K562 (cell line): ENCODE measurements at regions not wholly inside any gene's neighbourhood (a gene's known extent, or its start where the extent isn't known, plus 50 kb on each side); places are given as distances from the start of the nearest gene placed in this dataset.

Experiments used
- ATAC-seq: fragments of 200-7000 bp; cut with Tn5 transposase; 3 replicates; pipeline ENCODE4 v1.9.1; 2020; ENCODE audit warnings: moderate library complexity
- BruUV-seq: library from RNA; stranded (reverse); fragments of 400-500 nt; replicated peaks from 2 replicates; lab custom pipeline; 2021; lab: Mats Ljungman, UMichigan
- CTCF ChIA-PET: fragments of 300-600 bp; formaldehyde crosslinking; extraction: SDS; loops from one replicate; lab custom pipeline; 2021; ENCODE audit warnings: low intra/inter-chr PET ratio; lab: Yijun Ruan, JAX
- POLR2A ChIA-PET: fragments of 300-600, 350-650 bp; sonication (Branson Sonifier 250); formaldehyde crosslinking; extraction: SDS; loops from one replicate; lab custom pipeline; 2021; ENCODE audit warnings: antibody characterized with exemption, inconsistent platforms; lab: Yijun Ruan, JAX
- DNase-seq, 4 experiments: peaks; one replicate each; pipeline versions ENCODE4 v3.0.0 to v3.0.0-alpha.2; 2011 to 2018; ENCODE audit warnings: low spot score in 3 of 4, mixed read lengths in 3 of 4; ENCODE audit errors: extremely low read depth in 1 of 4
- FAIRE-seq: peaks from 2 replicates; lab custom pipeline; 2011; peaks lifted over from hg19 to GRCh38; lab: Jason Lieb, UNC
- H2AFZ ChIP-seq: 2 replicates; pipeline ENCODE4 v1.6.0; 2011; ENCODE audit warnings: low read depth, low read length, control low read depth, inconsistent platforms
- H3K27ac ChIP-seq: fragments of 200-600 bp; 3 replicates; pipeline ENCODE4 v1.8.0; 2011; ENCODE audit warnings: low read depth, mild to moderate bottlenecking, control low read depth, inconsistent platforms, low read length, moderate library complexity, mixed read lengths; ENCODE audit errors: extremely low read depth
- H3K27me3 ChIP-seq, 2 experiments: fragments of 300-600 bp in 1 of 2; 2 replicates in 1 of 2; 3 replicates in 1 of 2; pipeline versions ENCODE4 v1.6.0 to v1.8.0; 2011; ENCODE audit warnings: inconsistent platforms in 2 of 2, low read length in 2 of 2, mild to moderate bottlenecking in 1 of 2, mixed read lengths in 1 of 2, moderate library complexity in 1 of 2; ENCODE audit not compliant: control insufficient read depth in 2 of 2, insufficient read depth in 2 of 2
- H3K36me3 ChIP-seq: fragments of 300-600 bp; 3 replicates; pipeline ENCODE4 v1.8.0; 2011; ENCODE audit warnings: mild to moderate bottlenecking, low read length, inconsistent platforms; ENCODE audit not compliant: control insufficient read depth, insufficient read depth
- H3K4me1 ChIP-seq, 2 experiments: fragments of 200-600 bp in 1 of 2; replicated peaks in 1 of 2; 2 replicates in 1 of 2; 3 replicates in 1 of 2; pipeline versions ENCODE4 v1.5.1 to v1.8.0; 2011; ENCODE audit warnings: inconsistent platforms in 2 of 2, low read length in 2 of 2, mild to moderate bottlenecking in 1 of 2, mixed read lengths in 1 of 2, moderate library complexity in 1 of 2; ENCODE audit not compliant: control insufficient read depth in 2 of 2, insufficient read depth in 2 of 2
- H3K4me2 ChIP-seq: 2 replicates; pipeline ENCODE4 v1.6.1; 2011; ENCODE audit warnings: low read length, control low read depth, inconsistent platforms, mixed read lengths; ENCODE audit not compliant: insufficient read depth
- H3K4me3 ChIP-seq: fragments of 200-600 bp; sonication (generic), shearing (Covaris generic); 2 replicates; pipeline ENCODE4 v1.5.1; 2016; ENCODE audit warnings: control low read depth, inconsistent platforms
- H3K79me2 ChIP-seq: fragments of 200-600 bp; 3 replicates; pipeline ENCODE4 v1.8.0; 2011; ENCODE audit warnings: low read length, inconsistent platforms; ENCODE audit not compliant: control insufficient read depth, insufficient read depth
- H3K9ac ChIP-seq, 2 experiments: 2 replicates each; pipeline versions ENCODE4 v1.6.0 to v1.6.1; 2011; ENCODE audit warnings: low read depth in 2 of 2, low read length in 2 of 2, control low read depth in 1 of 2, inconsistent platforms in 1 of 2, mild to moderate bottlenecking in 1 of 2, mixed read lengths in 1 of 2; ENCODE audit not compliant: insufficient read depth in 1 of 2
- H3K9me1 ChIP-seq: one replicate; pipeline ENCODE4 v1.6.0; 2011; ENCODE audit warnings: inconsistent platforms, mild to moderate bottlenecking, low read length, moderate library complexity; ENCODE audit not compliant: control insufficient read depth, insufficient read depth
- H3K9me3 ChIP-seq: replicated peaks from 2 replicates; pipeline ENCODE4 v1.5.1; 2011; ENCODE audit warnings: low read depth, low read length, inconsistent platforms; ENCODE audit not compliant: control insufficient read depth, insufficient read depth
- H4K20me1 ChIP-seq: replicated peaks from 2 replicates; pipeline ENCODE4 v1.6.1; 2011; ENCODE audit warnings: low read length, inconsistent platforms, mixed read lengths; ENCODE audit not compliant: control insufficient read depth, insufficient read depth
- CREB1 ChIP-seq, 2 experiments: sonication (generic) in 1 of 2; formaldehyde crosslinking in 1 of 2; IDR thresholded peaks; 2 replicates each; pipeline versions ENCODE4 v1.6.1 to v1.8.0; 2012 to 2022; ENCODE audit warnings: inconsistent platforms in 1 of 2, mild to moderate bottlenecking in 1 of 2, missing genetic modification reagents in 1 of 2, moderate library complexity in 1 of 2
- CTBP1 ChIP-seq: fragments of 450-650 bp; IDR thresholded peaks from 2 replicates; pipeline ENCODE4 v1.6.1; 2016; ENCODE audit warnings: borderline replicate concordance
- HBP1 ChIP-seq: fragments of 450-650 bp; formaldehyde crosslinking; IDR thresholded peaks from 2 replicates; pipeline ENCODE4 v1.4.0; 2022; ENCODE audit warnings: missing genetic modification characterization
- HMGN3 ChIP-seq: IDR thresholded peaks from 2 replicates; pipeline ENCODE4 v1.6.1; 2011; ENCODE audit warnings: borderline replicate concordance, low read depth, mild to moderate bottlenecking, mixed read lengths, low read length; ENCODE audit not compliant: insufficient read length; ENCODE audit errors: extremely low read depth
- KLF16 ChIP-seq: IDR thresholded peaks from 2 replicates; pipeline ENCODE4 v1.6.1; 2016; ENCODE audit warnings: antibody characterized with exemption
- NFIX ChIP-seq: fragments of 250-450 bp; sonication (Bioruptor Pico); IDR thresholded peaks from 2 replicates; pipeline ENCODE4 v1.4.0; 2020; ENCODE audit warnings: low read depth, mild to moderate bottlenecking, moderate library complexity
- NR1H2 ChIP-seq: sonication (generic); formaldehyde crosslinking; IDR thresholded peaks from 2 replicates; pipeline ENCODE4 v1.4.0; 2020; ENCODE audit warnings: mild to moderate bottlenecking, missing genetic modification reagents
- SNRNP70 ChIP-seq: fragments of 200-400 bp; formaldehyde crosslinking; optimal IDR thresholded peaks from 2 replicates; pipeline ENCODE3; 2017; ENCODE audit warnings: low read depth, low read length
- ZC3H11A ChIP-seq: IDR thresholded peaks from 2 replicates; pipeline ENCODE4 v1.6.1; 2012; ENCODE audit warnings: low read depth, low read length, improper control_type of control experiment
- ZNF347 ChIP-seq: fragments of 450-650 bp; formaldehyde crosslinking; IDR thresholded peaks from 2 replicates; pipeline ENCODE4 v1.4.0; 2020; ENCODE audit warnings: low read depth, mild to moderate bottlenecking, moderate library complexity
- WGBS: fragments of 100-300 bp; shearing (Covaris generic); methylation state at CpG from one replicate; pipeline ENCODE4 v1.1.6; 2016; ENCODE audit warnings: low coverage, mixed read lengths; ENCODE audit not compliant: insufficient coverage; ENCODE audit errors: missing lambda C conversion rate; 5-methylcytosine and 5-hydroxymethylcytosine counted together
- in situ Hi-C: fragments of 300-500 bp; cut with MboI; formaldehyde crosslinking; loops from 4 replicates; pipeline ENCODE4 v1.15.0; 2018; ENCODE audit warnings: inconsistent platforms, mixed read lengths
- intact Hi-C: fragments of 100-400 bp; cut with micrococcal nuclease; formaldehyde crosslinking; loops from 2 replicates; pipeline ENCODE4 v1.14.2; 2022
- TF ChIP-seq, protein P1 (sequence below): fragments of 250-450 bp; sonication (Bioruptor Pico); IDR thresholded peaks from 2 replicates; pipeline ENCODE4 v1.4.0; 2020; ENCODE audit warnings: mild to moderate bottlenecking, moderate library complexity, borderline replicate concordance
- TF ChIP-seq, protein P2 (sequence below): fragments of 250-450 bp; sonication (Bioruptor Pico); IDR thresholded peaks from 2 replicates; pipeline ENCODE4 v1.5.1; 2021; ENCODE audit warnings: mild to moderate bottlenecking
- TF ChIP-seq, protein P3 (sequence below), 2 experiments: fragments of 250-450 bp in 1 of 2; fragments of 450-650 bp in 1 of 2; sonication (Bioruptor Pico) in 1 of 2; IDR thresholded peaks; 2 replicates each; pipeline versions ENCODE4 v1.6.1 to v1.8.0; 2016 to 2021; ENCODE audit warnings: mild to moderate bottlenecking in 2 of 2, moderate library complexity in 2 of 2, missing compliant biosample characterization in 1 of 2, missing genetic modification characterization in 1 of 2
- TF ChIP-seq, protein P4 (sequence below): IDR thresholded peaks from 2 replicates; pipeline ENCODE4 v1.6.1; 2016; ENCODE audit warnings: missing genetic modification characterization, missing compliant biosample characterization

DNA sequence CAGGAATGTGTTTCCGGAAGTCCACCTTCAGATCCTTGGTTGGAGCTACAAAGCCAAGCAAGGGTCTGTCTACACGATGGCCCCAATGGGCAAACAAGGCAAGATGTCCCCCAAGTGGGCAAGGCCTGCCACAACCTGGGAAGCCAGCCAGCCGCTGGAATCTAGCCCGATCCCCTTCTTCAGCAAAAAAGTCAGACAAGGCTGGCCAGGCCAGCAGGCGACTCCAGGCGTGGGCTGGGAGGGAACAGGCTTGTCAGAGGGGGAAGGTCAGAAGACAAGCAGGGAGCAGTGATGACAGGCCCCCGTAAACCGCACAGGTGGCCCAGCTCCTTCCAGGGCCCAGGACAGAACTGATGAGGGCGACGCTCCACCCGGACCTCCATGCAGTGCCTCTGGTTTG lies 69.7 kb upstream of the WASF3 start:
- Histone ChIP-seq H3K27me3 (peaks cover 2 to 21% of the 10 kb centered on the region in 2 experiments; a peak in 4 of 5 replicates), H3K36me3 (no peaks in the 10 kb centered on the region), H2AFZ (no peak overlapping the region), H3K4me2 (no peak overlapping the region), H3K4me3 (no peak overlapping the region), H3K79me2 (no peaks in the 10 kb centered on the region), H3K4me1 (no peaks in the 10 kb centered on the region; a peak in 1 of 5 replicates), H3K9ac (no peak overlapping the region), H4K20me1 (no peaks in the 10 kb centered on the region), H3K27ac (no peak overlapping the region), H3K9me1 (no peaks in the 10 kb centered on the region), H3K9me3 (no peaks in the 10 kb centered on the region)
- no peak for DNase-seq
- in situ Hi-C loops (loop anchor here (5.0 kb wide), 1 partner anchor 305 kb away; no protein-coding TSS in a partner anchor), intact Hi-C loops (loop anchor here (10.0 kb wide), 1 partner anchor 437 kb away; no protein-coding TSS in a partner anchor)
- TF ChIP-seq SNRNP70 (no peak), HBP1 (CRISPR knock-in tag) (no peak), NR1H2 (no peak), NFIX (CRISPR knock-in tag) (no peak), HMGN3 (no peak), CREB1 (IDR thresholded peaks at IDR 0.05) (no peak), CREB1 (CRISPR knock-in tag; IDR thresholded peaks at IDR 0.05) (no peak), ZNF347 (CRISPR knock-in tag) (no peak), KLF16 (no peak), ZC3H11A (no peak), CTBP1 (no peak)
- TF ChIP-seq, protein P1, sequence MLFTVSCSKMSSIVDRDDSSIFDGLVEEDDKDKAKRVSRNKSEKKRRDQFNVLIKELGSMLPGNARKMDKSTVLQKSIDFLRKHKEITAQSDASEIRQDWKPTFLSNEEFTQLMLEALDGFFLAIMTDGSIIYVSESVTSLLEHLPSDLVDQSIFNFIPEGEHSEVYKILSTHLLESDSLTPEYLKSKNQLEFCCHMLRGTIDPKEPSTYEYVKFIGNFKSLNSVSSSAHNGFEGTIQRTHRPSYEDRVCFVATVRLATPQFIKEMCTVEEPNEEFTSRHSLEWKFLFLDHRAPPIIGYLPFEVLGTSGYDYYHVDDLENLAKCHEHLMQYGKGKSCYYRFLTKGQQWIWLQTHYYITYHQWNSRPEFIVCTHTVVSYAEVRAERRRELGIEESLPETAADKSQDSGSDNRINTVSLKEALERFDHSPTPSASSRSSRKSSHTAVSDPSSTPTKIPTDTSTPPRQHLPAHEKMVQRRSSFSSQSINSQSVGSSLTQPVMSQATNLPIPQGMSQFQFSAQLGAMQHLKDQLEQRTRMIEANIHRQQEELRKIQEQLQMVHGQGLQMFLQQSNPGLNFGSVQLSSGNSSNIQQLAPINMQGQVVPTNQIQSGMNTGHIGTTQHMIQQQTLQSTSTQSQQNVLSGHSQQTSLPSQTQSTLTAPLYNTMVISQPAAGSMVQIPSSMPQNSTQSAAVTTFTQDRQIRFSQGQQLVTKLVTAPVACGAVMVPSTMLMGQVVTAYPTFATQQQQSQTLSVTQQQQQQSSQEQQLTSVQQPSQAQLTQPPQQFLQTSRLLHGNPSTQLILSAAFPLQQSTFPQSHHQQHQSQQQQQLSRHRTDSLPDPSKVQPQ: no peak
- TF ChIP-seq, protein P2, sequence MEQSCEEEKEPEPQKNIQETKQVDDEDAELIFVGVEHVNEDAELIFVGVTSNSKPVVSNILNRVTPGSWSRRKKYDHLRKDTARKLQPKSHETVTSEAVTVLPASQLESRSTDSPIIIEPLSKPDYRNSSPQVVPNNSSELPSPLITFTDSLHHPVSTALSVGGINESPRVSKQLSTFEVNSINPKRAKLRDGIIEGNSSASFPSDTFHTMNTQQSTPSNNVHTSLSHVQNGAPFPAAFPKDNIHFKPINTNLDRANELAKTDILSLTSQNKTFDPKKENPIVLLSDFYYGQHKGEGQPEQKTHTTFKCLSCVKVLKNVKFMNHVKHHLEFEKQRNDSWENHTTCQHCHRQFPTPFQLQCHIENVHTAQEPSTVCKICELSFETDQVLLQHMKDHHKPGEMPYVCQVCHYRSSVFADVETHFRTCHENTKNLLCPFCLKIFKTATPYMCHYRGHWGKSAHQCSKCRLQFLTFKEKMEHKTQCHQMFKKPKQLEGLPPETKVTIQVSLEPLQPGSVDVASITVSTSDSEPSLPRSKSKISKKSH (CRISPR knock-in tag): no peak
- TF ChIP-seq, protein P3, sequence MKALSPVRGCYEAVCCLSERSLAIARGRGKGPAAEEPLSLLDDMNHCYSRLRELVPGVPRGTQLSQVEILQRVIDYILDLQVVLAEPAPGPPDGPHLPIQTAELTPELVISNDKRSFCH (CRISPR knock-in tag; IDR thresholded peaks at IDR 0.05): no peak
- TF ChIP-seq, protein P3 (tag; IDR thresholded peaks at IDR 0.05): no peak
- TF ChIP-seq, protein P4, sequence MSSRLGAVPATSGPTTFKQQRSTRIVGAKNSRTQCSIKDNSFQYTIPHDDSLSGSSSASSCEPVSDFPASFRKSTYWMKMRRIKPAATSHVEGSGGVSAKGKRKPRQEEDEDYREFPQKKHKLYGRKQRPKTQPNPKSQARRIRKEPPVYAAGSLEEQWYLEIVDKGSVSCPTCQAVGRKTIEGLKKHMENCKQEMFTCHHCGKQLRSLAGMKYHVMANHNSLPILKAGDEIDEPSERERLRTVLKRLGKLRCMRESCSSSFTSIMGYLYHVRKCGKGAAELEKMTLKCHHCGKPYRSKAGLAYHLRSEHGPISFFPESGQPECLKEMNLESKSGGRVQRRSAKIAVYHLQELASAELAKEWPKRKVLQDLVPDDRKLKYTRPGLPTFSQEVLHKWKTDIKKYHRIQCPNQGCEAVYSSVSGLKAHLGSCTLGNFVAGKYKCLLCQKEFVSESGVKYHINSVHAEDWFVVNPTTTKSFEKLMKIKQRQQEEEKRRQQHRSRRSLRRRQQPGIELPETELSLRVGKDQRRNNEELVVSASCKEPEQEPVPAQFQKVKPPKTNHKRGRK (tag): no peak
- no peak for FAIRE-seq
- BruUV-seq: no TSS peak
- 0% methylated on average over 6 of the region's 11 CpGs for WGBS
- ATAC-seq: no peak
- CTCF ChIA-PET: no interaction called here
- POLR2A ChIA-PET: interaction anchor here (0.6 to 0.9 kb wide), 3 partner anchors 295 to 303 kb away, joined by 3 read pairs; no protein-coding TSS in a partner anchor
